ENCODE measurements at regions not wholly inside any gene's neighbourhood (a gene's known extent, or its start where the extent isn't known, plus 50 kb on each side); places are given as distances from the start of the nearest gene placed in this dataset.

DNA sequence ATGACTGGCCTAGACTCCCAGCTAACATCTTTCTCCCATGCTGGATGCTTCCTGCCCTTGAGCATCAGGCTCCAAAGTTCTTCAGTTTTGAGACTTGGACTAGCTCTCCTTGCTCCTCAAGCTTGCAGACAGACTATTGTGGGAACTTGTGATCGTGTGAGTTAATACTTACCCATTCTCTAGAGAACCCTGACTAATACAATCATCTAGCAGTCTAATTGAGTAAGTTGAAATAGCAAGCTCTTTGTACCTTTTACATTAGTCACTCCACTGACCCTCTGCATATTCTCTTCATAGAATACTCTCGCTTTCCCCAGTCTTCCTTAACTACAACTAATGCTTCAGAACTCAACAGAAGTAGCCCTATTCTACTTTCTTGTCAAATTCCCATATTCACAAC is 434.6 kb upstream of the NXPH2 start:
- no peak for TF ChIP-seq POLR2A (IDR thresholded peaks at IDR 0.05; ENCODE audit: extremely low read depth, insufficient read length)
- TF ChIP-seq, protein P1, sequence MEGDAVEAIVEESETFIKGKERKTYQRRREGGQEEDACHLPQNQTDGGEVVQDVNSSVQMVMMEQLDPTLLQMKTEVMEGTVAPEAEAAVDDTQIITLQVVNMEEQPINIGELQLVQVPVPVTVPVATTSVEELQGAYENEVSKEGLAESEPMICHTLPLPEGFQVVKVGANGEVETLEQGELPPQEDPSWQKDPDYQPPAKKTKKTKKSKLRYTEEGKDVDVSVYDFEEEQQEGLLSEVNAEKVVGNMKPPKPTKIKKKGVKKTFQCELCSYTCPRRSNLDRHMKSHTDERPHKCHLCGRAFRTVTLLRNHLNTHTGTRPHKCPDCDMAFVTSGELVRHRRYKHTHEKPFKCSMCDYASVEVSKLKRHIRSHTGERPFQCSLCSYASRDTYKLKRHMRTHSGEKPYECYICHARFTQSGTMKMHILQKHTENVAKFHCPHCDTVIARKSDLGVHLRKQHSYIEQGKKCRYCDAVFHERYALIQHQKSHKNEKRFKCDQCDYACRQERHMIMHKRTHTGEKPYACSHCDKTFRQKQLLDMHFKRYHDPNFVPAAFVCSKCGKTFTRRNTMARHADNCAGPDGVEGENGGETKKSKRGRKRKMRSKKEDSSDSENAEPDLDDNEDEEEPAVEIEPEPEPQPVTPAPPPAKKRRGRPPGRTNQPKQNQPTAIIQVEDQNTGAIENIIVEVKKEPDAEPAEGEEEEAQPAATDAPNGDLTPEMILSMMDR (IDR thresholded peaks at IDR 0.05; ENCODE audit: low read depth, low read length), result no peak
- TF ChIP-seq, protein P2, sequence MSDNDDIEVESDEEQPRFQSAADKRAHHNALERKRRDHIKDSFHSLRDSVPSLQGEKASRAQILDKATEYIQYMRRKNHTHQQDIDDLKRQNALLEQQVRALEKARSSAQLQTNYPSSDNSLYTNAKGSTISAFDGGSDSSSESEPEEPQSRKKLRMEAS (IDR thresholded peaks at IDR 0.05; ENCODE audit: low read depth, low read length), result no peak

Measured in NB4 (cell line).